PC-3 (cell line): ENCODE measurements at regions not wholly inside any gene's neighbourhood (a gene's known extent, or its start where the extent isn't known, plus 50 kb on each side); places are given as distances from the start of the nearest gene placed in this dataset.

Experiments used
- ATAC-seq: fragments of 200-7000 bp; cut with Tn5 transposase; 2 replicates; pipeline ENCODE4 v1.9.1; 2020; ENCODE audit warnings: mild to moderate bottlenecking, moderate library complexity
- BruUV-seq: library from RNA; stranded (reverse); fragments of 400-500 nt; replicated peaks from 2 replicates; lab custom pipeline; 2021; lab: Mats Ljungman, UMichigan
- CTCF ChIA-PET: fragments of 300-600 bp; sonication (Branson Sonifier 250); formaldehyde crosslinking; loops from one replicate; lab custom pipeline; 2022; ENCODE audit warnings: antibody characterized with exemption; lab: Charles Lee
- POLR2A ChIA-PET: fragments of 300-600 bp; sonication (Branson Sonifier 250); formaldehyde crosslinking; loops from one replicate; lab custom pipeline; 2022; ENCODE audit warnings: antibody characterized with exemption; ENCODE audit not compliant: unreplicated experiment; lab: Charles Lee
- DNase-seq: peaks from one replicate; pipeline ENCODE4 v3.0.0-alpha.2; 2015
- H2AFZ ChIP-seq: fragments of 300-600 bp; sonication (generic); 2 replicates; pipeline ENCODE4 v1.6.0; 2016; ENCODE audit warnings: antibody characterized with exemption, low read length
- H3F3A ChIP-seq: fragments of 300-600 bp; sonication (generic); one replicate; pipeline ENCODE4 v1.6.0; 2017; ENCODE audit warnings: antibody characterized with exemption, low read length, control low read depth, mild to moderate bottlenecking; ENCODE audit not compliant: unreplicated experiment
- H3K27ac ChIP-seq: fragments of 300-600 bp; sonication (generic); 2 replicates; pipeline ENCODE4 v1.5.1; 2016; ENCODE audit warnings: mild to moderate bottlenecking, low read length
- H3K27me3 ChIP-seq: fragments of 300-600 bp; sonication (generic); 2 replicates; pipeline ENCODE4 v1.6.1; 2016; ENCODE audit warnings: low read length, mixed read lengths
- H3K36me3 ChIP-seq: fragments of 300-600 bp; sonication (generic); 2 replicates; pipeline ENCODE4 v1.6.1; 2016; ENCODE audit warnings: low read depth, mixed run types, low read length, mixed read lengths
- H3K4me1 ChIP-seq: fragments of 300-600 bp; sonication (generic); 2 replicates; pipeline ENCODE4 v1.5.1; 2016; ENCODE audit warnings: low read length; ENCODE audit not compliant: insufficient read depth
- H3K4me2 ChIP-seq: fragments of 300-600 bp; sonication (generic); 2 replicates; pipeline ENCODE4 v1.6.0; 2016; ENCODE audit warnings: low read length
- H3K4me3 ChIP-seq: fragments of 300-600 bp; sonication (generic); 2 replicates; pipeline ENCODE4 v1.5.1; 2016; ENCODE audit warnings: mild to moderate bottlenecking, low read length, mixed read lengths
- H3K79me2 ChIP-seq: fragments of 300-600 bp; sonication (generic); 2 replicates; pipeline ENCODE4 v1.6.1; 2017; ENCODE audit warnings: low read length, mixed read lengths
- H3K9ac ChIP-seq: fragments of 300-600 bp; sonication (generic); 2 replicates; pipeline ENCODE4 v1.6.0; 2016; ENCODE audit warnings: mild to moderate bottlenecking, low read length
- H3K9me2 ChIP-seq: fragments of 300-600 bp; sonication (generic); replicated peaks from 2 replicates; pipeline ENCODE4 v1.6.1; 2016; ENCODE audit warnings: mixed run types, low read length, mixed read lengths
- H3K9me3 ChIP-seq: fragments of 300-600 bp; sonication (generic); 2 replicates; pipeline ENCODE4 v1.6.1; 2016; ENCODE audit warnings: low read length, mixed read lengths
- H4K20me1 ChIP-seq: fragments of 300-600 bp; sonication (generic); 2 replicates; pipeline ENCODE4 v1.6.1; 2016; ENCODE audit warnings: low read length, mixed read lengths
- EZH2 ChIP-seq: fragments of 300-600 bp; sonication (generic); IDR thresholded peaks from one replicate; pipeline ENCODE4 v1.6.1; 2017; ENCODE audit warnings: antibody characterized with exemption, mild to moderate bottlenecking, low read length; ENCODE audit not compliant: unreplicated experiment
- EZH2phosphoT487 ChIP-seq: fragments of 300-600 bp; sonication (generic); IDR thresholded peaks from 2 replicates; pipeline ENCODE4 v1.6.1; 2018; ENCODE audit warnings: mild to moderate bottlenecking, antibody characterized with exemption, low read length, borderline replicate concordance
- intact Hi-C: fragments of 100-400 bp; cut with micrococcal nuclease; formaldehyde crosslinking; loops from 2 replicates; pipeline ENCODE4 v1.9.0; 2023
- TF ChIP-seq, protein P1 (sequence below): fragments of 300-600 bp; sonication (generic); conservative IDR thresholded peaks from 2 replicates; pipeline ENCODE4 v1.5.1; 2017; ENCODE audit warnings: antibody characterized with exemption, low read depth, mild to moderate bottlenecking, low read length

DNA sequence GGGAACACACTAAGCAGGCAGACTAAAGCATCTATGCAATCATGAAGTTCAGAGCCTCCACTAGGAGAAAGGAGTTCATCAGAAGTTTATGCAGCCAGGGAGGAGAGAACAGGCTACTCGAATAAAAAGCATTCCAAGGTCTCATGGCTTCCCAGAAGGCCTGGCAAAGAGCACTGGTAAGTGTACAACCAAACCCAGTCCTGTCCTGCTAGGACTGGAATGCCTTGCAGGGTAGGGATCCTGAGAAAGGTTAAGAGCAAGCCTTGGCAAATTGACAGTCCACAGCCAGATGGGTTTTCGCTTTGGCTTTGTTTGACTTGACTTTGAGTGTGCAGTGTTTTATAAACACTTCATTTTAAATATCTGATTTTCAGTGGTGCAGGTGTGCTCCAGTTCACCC lies 133.6 kb upstream of the ATP1B1 start:
- H3K36me3 ChIP-seq: no peaks in the 10 kb centered on the region
- CTCF ChIA-PET: no interaction called here
- no peak for TF ChIP-seq EZH2
- TF ChIP-seq EZH2phosphoT487: no peak
- TF ChIP-seq, protein P1, sequence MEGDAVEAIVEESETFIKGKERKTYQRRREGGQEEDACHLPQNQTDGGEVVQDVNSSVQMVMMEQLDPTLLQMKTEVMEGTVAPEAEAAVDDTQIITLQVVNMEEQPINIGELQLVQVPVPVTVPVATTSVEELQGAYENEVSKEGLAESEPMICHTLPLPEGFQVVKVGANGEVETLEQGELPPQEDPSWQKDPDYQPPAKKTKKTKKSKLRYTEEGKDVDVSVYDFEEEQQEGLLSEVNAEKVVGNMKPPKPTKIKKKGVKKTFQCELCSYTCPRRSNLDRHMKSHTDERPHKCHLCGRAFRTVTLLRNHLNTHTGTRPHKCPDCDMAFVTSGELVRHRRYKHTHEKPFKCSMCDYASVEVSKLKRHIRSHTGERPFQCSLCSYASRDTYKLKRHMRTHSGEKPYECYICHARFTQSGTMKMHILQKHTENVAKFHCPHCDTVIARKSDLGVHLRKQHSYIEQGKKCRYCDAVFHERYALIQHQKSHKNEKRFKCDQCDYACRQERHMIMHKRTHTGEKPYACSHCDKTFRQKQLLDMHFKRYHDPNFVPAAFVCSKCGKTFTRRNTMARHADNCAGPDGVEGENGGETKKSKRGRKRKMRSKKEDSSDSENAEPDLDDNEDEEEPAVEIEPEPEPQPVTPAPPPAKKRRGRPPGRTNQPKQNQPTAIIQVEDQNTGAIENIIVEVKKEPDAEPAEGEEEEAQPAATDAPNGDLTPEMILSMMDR: no peak

DNA sequence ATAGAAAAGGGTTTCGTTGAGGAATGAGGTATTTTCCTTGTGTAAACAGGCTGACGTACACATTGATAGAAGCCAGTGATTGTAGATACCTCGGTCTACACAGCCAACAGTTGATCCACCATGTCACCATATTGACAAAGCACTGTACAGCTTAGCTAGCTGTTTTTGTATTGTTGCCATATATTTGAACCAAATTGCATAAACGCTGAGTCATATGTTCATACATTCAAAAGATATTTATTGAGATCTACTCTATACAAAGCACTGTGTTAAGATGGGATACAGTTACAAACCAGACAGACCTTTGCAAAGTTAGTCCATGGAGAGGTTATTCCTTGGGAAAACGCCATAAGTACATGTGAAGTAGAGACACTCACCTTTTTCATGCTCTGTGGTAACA lies 132.4 kb upstream of the ATP1B1 start:
- Histone ChIP-seq H3K79me2 (no peaks in the 10 kb centered on the region), H3K4me1 (peaks cover 13% of the 10 kb centered on the region), H3K4me2 (no peak overlapping the region), H3K9me3 (no peaks in the 10 kb centered on the region), H3K4me3 (no peak overlapping the region), H4K20me1 (no peaks in the 10 kb centered on the region), H3K27me3 (no peaks in the 10 kb centered on the region), H3K27ac (peak overlapping the region; percentile 59), H3F3A (no peaks in the 10 kb centered on the region), H3K36me3 (no peaks in the 10 kb centered on the region), H3K9ac (no peak overlapping the region), H3K9me2 (0 out of 2 replicates have a peak, but pooled peaks cover 3% of the 10 kb centered on the region), H2AFZ (no peak overlapping the region)
- TF ChIP-seq EZH2 (no peak), EZH2phosphoT487 (no peak)
- TF ChIP-seq, protein P1: no peak
- DNase-seq (peak; percentile 70), ATAC-seq (peak; percentile 57)
- no TSS peak for BruUV-seq
- intact Hi-C loops: no loop called here
- ChIA-PET POLR2A (no interaction called here), CTCF (no interaction called here)

More for the DNA sequence above, 133.6 kb upstream of the ATP1B1 start:
- ATAC-seq (no peak), DNase-seq (no peak)
- peak overlapping the region; percentile 11; the same call in 1 of the 2 replicates for H2AFZ ChIP-seq
- intact Hi-C loops: no loop called here
- no peak overlapping the region for H3K4me3 ChIP-seq
- H3K27ac ChIP-seq: no peak overlapping the region
- no peak overlapping the region for H3K9ac ChIP-seq
- H4K20me1 ChIP-seq: no peaks in the 10 kb centered on the region
- no peaks in the 10 kb centered on the region for H3K27me3 ChIP-seq
- POLR2A ChIA-PET: no interaction called here
- H3K9me3 ChIP-seq: no peaks in the 10 kb centered on the region
- H3K4me2 ChIP-seq: no peak overlapping the region
- peaks cover 13% of the 10 kb centered on the region for H3K4me1 ChIP-seq
- no peaks in the 10 kb centered on the region for H3K79me2 ChIP-seq
- H3K9me2 ChIP-seq: 0 out of 2 replicates have a peak, but pooled peaks cover 3% of the 10 kb centered on the region
- BruUV-seq: no TSS peak
- no peaks in the 10 kb centered on the region for H3F3A ChIP-seq

DNA sequence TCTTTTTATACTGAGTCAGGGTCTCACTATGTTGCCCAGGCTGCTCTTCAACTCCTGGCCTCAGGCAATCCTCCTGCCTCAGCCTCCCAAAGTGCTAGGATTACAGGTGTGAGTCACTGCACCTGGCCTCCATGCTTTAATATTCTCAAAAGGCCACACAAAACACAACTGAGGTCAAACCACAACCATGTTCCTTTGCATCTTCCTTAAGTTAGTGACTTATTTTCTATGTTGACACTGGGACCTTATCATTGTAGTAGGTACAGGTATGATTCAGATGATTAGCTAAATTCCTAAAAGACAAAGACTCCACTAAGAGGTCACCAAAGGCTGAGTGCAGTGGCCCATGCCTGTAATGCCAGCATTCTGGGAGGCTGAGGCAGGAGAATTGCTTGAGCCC lies 131.9 kb upstream of the ATP1B1 start:
- TF ChIP-seq, protein P1: no peak
- TF ChIP-seq EZH2: no peak
- TF ChIP-seq EZH2phosphoT487: no peak
- Histone ChIP-seq H3K79me2 (no peaks in the 10 kb centered on the region), H4K20me1 (no peaks in the 10 kb centered on the region), H3K9me3 (no peaks in the 10 kb centered on the region), H3K4me2 (no peak overlapping the region), H3K27me3 (no peaks in the 10 kb centered on the region), H3K36me3 (no peaks in the 10 kb centered on the region), H3K9me2 (0 out of 2 replicates have a peak, but pooled peaks cover 3% of the 10 kb centered on the region), H2AFZ (no peak overlapping the region), H3F3A (no peaks in the 10 kb centered on the region), H3K4me1 (peaks cover 13% of the 10 kb centered on the region), H3K27ac (peak overlapping the region; percentile 59), H3K9ac (no peak overlapping the region), H3K4me3 (no peak overlapping the region)
- POLR2A ChIA-PET: no interaction called here
- BruUV-seq: no TSS peak
- CTCF ChIA-PET: no interaction called here
- peak; percentile 73 for DNase-seq
- peak; percentile 37 for ATAC-seq
- intact Hi-C loops: no loop called here
